HG03571 (cell line): ENCODE measurements at regions not wholly inside any gene's neighbourhood (a gene's known extent, or its start where the extent isn't known, plus 50 kb on each side); places are given as distances from the start of the nearest gene placed in this dataset.
"Not testable (repeated sequence)": the region's sequence is repeated elsewhere in the genome, so short reads cannot be mapped to it uniquely, and the experiment has no call there.

Experiments
- ATAC-seq: cut with Tn5 transposase; IDR thresholded peaks from one replicate; pipeline ENCODE4 v1.9.1; 2021; ENCODE audit not compliant: unreplicated experiment

- no peak for ATAC-seq
Measured at GRCh38 chr6:105561486-105561885, 158.6 kb upstream of the PREP start.

GRCh38 chr6:105560611-105561066, 157.8 kb upstream of the PREP start:
- ATAC-seq: peak; percentile 89

- no peak for ATAC-seq
Measured at GRCh38 chr6:105557291-105557690, 154.4 kb upstream of the PREP start.

GRCh38 chr6:105553171-105553570, 150.3 kb upstream of the PREP start:
- no peak for ATAC-seq

- no peak for ATAC-seq
Measured at GRCh38 chr6:105550955-105551620, 148.2 kb upstream of the PREP start.

- ATAC-seq: no peak
Measured at GRCh38 chr6:105546754-105547153, 143.9 kb upstream of the PREP start.

GRCh38 chr6:105545947-105546731, 143.3 kb upstream of the PREP start:
- no peak for ATAC-seq

- ATAC-seq: no peak
Measured at GRCh38 chr6:105545228-105545920, 142.5 kb upstream of the PREP start.

- no peak for ATAC-seq
Measured at GRCh38 chr6:105539911-105540310, 137.0 kb upstream of the PREP start.

- no peak for ATAC-seq
Measured at GRCh38 chr6:105537981-105538578, 135.2 kb upstream of the PREP start.

- no peak for ATAC-seq
Measured at GRCh38 chr6:105536961-105537360, 134.1 kb upstream of the PREP start.

- no peak for ATAC-seq
Measured at GRCh38 chr6:105533301-105533700, 130.4 kb upstream of the PREP start.

GRCh38 chr6:105526225-105526872, 123.5 kb upstream of the PREP start:
- no peak for ATAC-seq

- ATAC-seq: no peak
Measured at GRCh38 chr6:105522626-105523322, 119.9 kb upstream of the PREP start.

- no peak for ATAC-seq
Measured at GRCh38 chr6:105519954-105520353, 117.1 kb upstream of the PREP start.

GRCh38 chr6:105518993-105519392, 116.1 kb upstream of the PREP start:
- not testable (repeated sequence) for ATAC-seq

GRCh38 chr6:105515054-105515453, 112.2 kb upstream of the PREP start:
- no peak for ATAC-seq

- no peak for ATAC-seq
Measured at GRCh38 chr6:105514306-105514705, 111.4 kb upstream of the PREP start.

GRCh38 chr6:105511639-105512038, 108.8 kb upstream of the PREP start:
- no peak for ATAC-seq

- ATAC-seq: no peak
Measured at GRCh38 chr6:105510746-105511145, 107.9 kb upstream of the PREP start.
